ENCODE measurements at regions not wholly inside any gene's neighbourhood (a gene's known extent, or its start where the extent isn't known, plus 50 kb on each side); places are given as distances from the start of the nearest gene placed in this dataset.

DNA sequence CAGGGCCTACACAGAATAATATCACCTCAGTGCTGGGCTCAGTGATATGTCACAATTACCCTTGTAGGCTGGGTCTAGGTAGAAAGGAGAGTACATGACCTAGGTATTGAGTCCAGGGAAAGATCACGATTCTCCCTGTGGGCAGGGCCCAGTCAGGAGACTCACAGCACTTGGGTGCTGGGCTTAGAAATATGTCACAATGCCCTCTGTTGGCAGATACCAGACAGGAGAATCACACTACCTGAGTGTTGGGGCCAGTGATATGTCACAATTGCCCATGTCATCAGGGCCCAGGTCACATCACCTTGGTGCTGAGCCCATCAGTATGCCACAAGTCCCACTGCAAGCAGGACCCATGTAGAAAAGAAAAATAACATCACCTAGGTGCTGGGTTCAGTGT, 2105.5 kb downstream of the TP53TG3F start:
- DNase-seq, result no peak
- Histone ChIP-seq H3K9ac (ENCODE audit: insufficient read depth in 1 of 2, low read length in 2 of 2) (no peak overlapping the region), H3K4me3 (no peak overlapping the region), H3K36me3 (ENCODE audit: control insufficient read depth in 4 of 4, insufficient read depth in 4 of 4, low read length in 4 of 4) (no peaks in the 10 kb centered on the region), H3K27ac (ENCODE audit: low read depth in 1 of 2, low read length in 1 of 2) (no peak overlapping the region), H3K4me1 (ENCODE audit: control insufficient read depth in 5 of 5, insufficient read depth in 5 of 5, low read length in 5 of 5) (no peaks in the 10 kb centered on the region), H3K9me3 (ENCODE audit: control insufficient read depth in 4 of 4, insufficient read depth in 3 of 4, low read length in 3 of 4) (peaks cover 0 to 34% (median 4%) of the 10 kb centered on the region in 4 donors), H3K27me3 (ENCODE audit: control insufficient read depth in 3 of 3, insufficient read depth in 3 of 3, low read length in 2 of 3) (no peaks in the 10 kb centered on the region)
- no peak for ATAC-seq (ENCODE audit: insufficient read depth, low FRiP score)
- 71 to 92% methylated on average over 1 of the region's 1 CpG for WGBS, 2 donors
- TF ChIP-seq, protein P1, sequence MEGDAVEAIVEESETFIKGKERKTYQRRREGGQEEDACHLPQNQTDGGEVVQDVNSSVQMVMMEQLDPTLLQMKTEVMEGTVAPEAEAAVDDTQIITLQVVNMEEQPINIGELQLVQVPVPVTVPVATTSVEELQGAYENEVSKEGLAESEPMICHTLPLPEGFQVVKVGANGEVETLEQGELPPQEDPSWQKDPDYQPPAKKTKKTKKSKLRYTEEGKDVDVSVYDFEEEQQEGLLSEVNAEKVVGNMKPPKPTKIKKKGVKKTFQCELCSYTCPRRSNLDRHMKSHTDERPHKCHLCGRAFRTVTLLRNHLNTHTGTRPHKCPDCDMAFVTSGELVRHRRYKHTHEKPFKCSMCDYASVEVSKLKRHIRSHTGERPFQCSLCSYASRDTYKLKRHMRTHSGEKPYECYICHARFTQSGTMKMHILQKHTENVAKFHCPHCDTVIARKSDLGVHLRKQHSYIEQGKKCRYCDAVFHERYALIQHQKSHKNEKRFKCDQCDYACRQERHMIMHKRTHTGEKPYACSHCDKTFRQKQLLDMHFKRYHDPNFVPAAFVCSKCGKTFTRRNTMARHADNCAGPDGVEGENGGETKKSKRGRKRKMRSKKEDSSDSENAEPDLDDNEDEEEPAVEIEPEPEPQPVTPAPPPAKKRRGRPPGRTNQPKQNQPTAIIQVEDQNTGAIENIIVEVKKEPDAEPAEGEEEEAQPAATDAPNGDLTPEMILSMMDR (IDR thresholded peaks at IDR 0.05; ENCODE audit: control extremely low read depth, extremely low read depth), result no peak

DNA sequence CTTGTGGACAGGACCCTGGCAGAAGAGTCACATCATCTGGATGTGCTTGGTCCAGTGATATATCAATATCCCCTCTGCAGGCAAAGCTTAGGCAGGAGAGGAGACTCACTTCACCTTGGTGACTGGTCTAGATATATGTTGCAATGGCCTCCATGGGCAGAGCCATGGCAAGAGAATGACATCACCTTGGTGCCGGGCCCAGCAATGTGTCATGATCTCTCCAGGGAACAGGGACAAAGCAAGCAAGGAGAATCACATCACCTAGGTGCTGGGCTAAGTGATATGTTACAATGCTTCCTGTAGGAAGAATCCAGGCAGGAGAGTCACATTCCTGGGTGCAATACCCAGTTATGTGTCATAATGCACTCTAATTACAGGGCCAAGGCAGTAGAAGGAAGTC, 2106.2 kb downstream of the TP53TG3F start:
- Histone ChIP-seq H3K36me3 (ENCODE audit: control insufficient read depth in 4 of 4, insufficient read depth in 4 of 4, low read length in 4 of 4) (no peaks in the 10 kb centered on the region), H3K27me3 (ENCODE audit: control insufficient read depth in 3 of 3, insufficient read depth in 3 of 3, low read length in 2 of 3) (no peaks in the 10 kb centered on the region), H3K4me3 (no peak overlapping the region), H3K9ac (ENCODE audit: insufficient read depth in 1 of 2, low read length in 2 of 2) (no peak overlapping the region), H3K9me3 (ENCODE audit: control insufficient read depth in 4 of 4, insufficient read depth in 3 of 4, low read length in 3 of 4) (peaks cover 0 to 35% (median 5%) of the 10 kb centered on the region in 4 donors), H3K27ac (ENCODE audit: low read depth in 1 of 2, low read length in 1 of 2) (no peak overlapping the region), H3K4me1 (ENCODE audit: control insufficient read depth in 5 of 5, insufficient read depth in 5 of 5, low read length in 5 of 5) (no peaks in the 10 kb centered on the region)
- DNase-seq, result no peak
- ATAC-seq (ENCODE audit: insufficient read depth, low FRiP score), result no peak
- TF ChIP-seq, protein P1 (IDR thresholded peaks at IDR 0.05; ENCODE audit: control extremely low read depth, extremely low read depth), result no peak
- 91 to 96% methylated on average over 1 of the region's 1 CpG for WGBS, 2 donors

DNA sequence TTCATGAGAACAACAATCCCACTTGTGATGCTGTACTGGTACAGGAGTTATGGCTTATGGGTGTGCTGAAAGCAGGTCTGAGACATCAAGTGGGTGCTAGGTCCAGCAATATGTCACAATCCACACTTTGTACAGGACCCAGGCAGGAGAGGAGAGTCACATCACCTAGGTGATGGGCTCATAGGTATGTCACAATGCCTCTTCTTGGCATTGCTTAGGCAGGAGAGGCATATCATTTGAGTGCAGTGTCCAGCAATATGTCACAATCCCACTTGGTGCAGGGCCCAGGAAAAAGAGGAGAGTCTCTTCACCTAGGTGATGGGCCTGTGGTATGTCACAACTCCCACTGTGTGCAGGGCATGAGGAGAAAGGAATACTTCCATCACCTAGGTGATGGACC, 2110.0 kb downstream of the TP53TG3F start:
- no peak for DNase-seq
- TF ChIP-seq, protein P1 (IDR thresholded peaks at IDR 0.05; ENCODE audit: control extremely low read depth, extremely low read depth), result no peak
- H3K9ac ChIP-seq (ENCODE audit: insufficient read depth in 1 of 2, low read length in 2 of 2), result no peak overlapping the region
- peaks cover 0 to 40% (median 9%) of the 10 kb centered on the region in 4 donors for H3K9me3 ChIP-seq (ENCODE audit: control insufficient read depth in 4 of 4, insufficient read depth in 3 of 4, low read length in 3 of 4)
- H3K4me1 ChIP-seq (ENCODE audit: control insufficient read depth in 5 of 5, insufficient read depth in 5 of 5, low read length in 5 of 5), result no peaks in the 10 kb centered on the region
- no peak overlapping the region for H3K27ac ChIP-seq (ENCODE audit: low read depth in 1 of 2, low read length in 1 of 2)
- H3K4me3 ChIP-seq, result no peak overlapping the region
- H3K36me3 ChIP-seq (ENCODE audit: control insufficient read depth in 4 of 4, insufficient read depth in 4 of 4, low read length in 4 of 4), result no peaks in the 10 kb centered on the region
- no peaks in the 10 kb centered on the region for H3K27me3 ChIP-seq (ENCODE audit: control insufficient read depth in 3 of 3, insufficient read depth in 3 of 3, low read length in 2 of 3)
- ATAC-seq (ENCODE audit: insufficient read depth, low FRiP score), result no peak

DNA sequence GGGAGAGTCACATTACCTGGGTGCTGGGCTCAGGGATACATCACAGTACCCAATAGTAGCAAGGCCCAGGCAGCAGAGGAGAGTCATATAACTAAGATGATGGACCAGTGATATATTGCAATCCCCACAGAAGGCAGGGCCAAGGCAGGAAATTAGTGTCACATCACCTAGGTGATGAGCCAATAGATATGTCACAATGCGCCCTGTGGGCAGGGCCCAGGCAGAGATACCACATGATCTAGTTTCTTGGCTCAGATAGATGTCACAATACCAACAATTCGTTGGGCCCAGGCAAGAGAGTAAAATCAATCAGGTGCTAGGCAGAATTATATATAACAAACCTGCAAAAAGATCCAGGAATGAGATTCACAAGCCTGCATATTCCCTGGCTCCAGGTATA, 2111.5 kb downstream of the TP53TG3F start:
- Histone ChIP-seq H3K27me3 (ENCODE audit: control insufficient read depth in 3 of 3, insufficient read depth in 3 of 3, low read length in 2 of 3) (no peaks in the 10 kb centered on the region), H3K4me1 (ENCODE audit: control insufficient read depth in 5 of 5, insufficient read depth in 5 of 5, low read length in 5 of 5) (no peaks in the 10 kb centered on the region), H3K9ac (ENCODE audit: insufficient read depth in 1 of 2, low read length in 2 of 2) (no peak overlapping the region), H3K36me3 (ENCODE audit: control insufficient read depth in 4 of 4, insufficient read depth in 4 of 4, low read length in 4 of 4) (no peaks in the 10 kb centered on the region), H3K27ac (ENCODE audit: low read depth in 1 of 2, low read length in 1 of 2) (no peak overlapping the region), H3K4me3 (no peak overlapping the region), H3K9me3 (ENCODE audit: control insufficient read depth in 4 of 4, insufficient read depth in 3 of 4, low read length in 3 of 4) (peaks cover 0 to 35% (median 11%) of the 10 kb centered on the region in 4 donors)
- DNase-seq (no peak), ATAC-seq (ENCODE audit: insufficient read depth, low FRiP score) (no peak)
- TF ChIP-seq, protein P1 (IDR thresholded peaks at IDR 0.05; ENCODE audit: control extremely low read depth, extremely low read depth), result no peak
- whole genome bisulfite sequencing, 2 donors, result 40% methylated on average over 2 of the region's 2 CpGs
